K562 (cell line): ENCODE measurements at regions not wholly inside any gene's neighbourhood (a gene's known extent, or its start where the extent isn't known, plus 50 kb on each side); places are given as distances from the start of the nearest gene placed in this dataset.

Experiments
- BDP1 ChIP-seq: IDR thresholded peaks from 3 replicates; pipeline ENCODE4 v1.6.1; 2011; ENCODE audit not compliant: insufficient read length, insufficient read depth
- CCAR2 ChIP-seq: fragments of 200-400 bp; formaldehyde crosslinking; IDR thresholded peaks from 2 replicates; pipeline ENCODE4 v1.6.1; 2017; ENCODE audit warnings: mild to moderate bottlenecking, low read depth, low read length
- CREM ChIP-seq: IDR thresholded peaks from 2 replicates; pipeline ENCODE4 v1.6.1; 2014; ENCODE audit warnings: antibody characterized with exemption, low read depth
- CTCF ChIP-seq, 3 experiments: IDR thresholded peaks in 2 of 3; conservative IDR thresholded peaks in 1 of 3; 2 replicates each; pipeline ENCODE4 v1.5.1; 2011 to 2012; ENCODE audit warnings: low read length in 3 of 3, mild to moderate bottlenecking in 3 of 3, control low read depth in 2 of 3, improper control_type of control experiment in 1 of 3, inconsistent platforms in 1 of 3, low read depth in 1 of 3, mixed read lengths in 1 of 3, moderate library complexity in 1 of 3; ENCODE audit not compliant: insufficient read depth in 2 of 3
- PHF20 ChIP-seq: fragments of 450-650 bp; IDR thresholded peaks from 2 replicates; pipeline ENCODE4 v1.6.1; 2018; ENCODE audit not compliant: partially characterized antibody
- POLR2AphosphoS2 ChIP-seq: IDR thresholded peaks from 2 replicates; pipeline ENCODE4 v1.6.1; 2012; ENCODE audit warnings: low read length, improper control_type of control experiment
- SETDB1 ChIP-seq: IDR thresholded peaks from one replicate; pipeline ENCODE4 v1.6.1; 2012; ENCODE audit warnings: low read length, control low read depth, inconsistent platforms
- SIN3A ChIP-seq, 2 experiments: fragments of 150-350 bp in 1 of 2; IDR thresholded peaks; 2 replicates each; pipeline ENCODE4 v1.6.1; 2011 to 2016; ENCODE audit warnings: borderline replicate concordance in 2 of 2, low read depth in 2 of 2, low read length in 2 of 2, mild to moderate bottlenecking in 2 of 2, moderate library complexity in 2 of 2; ENCODE audit not compliant: control insufficient read depth in 1 of 2
- TAF1 ChIP-seq: IDR thresholded peaks from 2 replicates; pipeline ENCODE4 v1.6.1; 2011; ENCODE audit warnings: mild to moderate bottlenecking, low read length, moderate library complexity; ENCODE audit not compliant: insufficient read depth, control insufficient read depth, severe bottlenecking; ENCODE audit errors: extremely low read depth
- TEAD4 ChIP-seq, 2 experiments: sonication (generic) in 1 of 2; formaldehyde crosslinking in 1 of 2; IDR thresholded peaks; 2 replicates each; pipeline versions ENCODE4 v1.6.1 to v1.8.0; 2012 to 2022; ENCODE audit warnings: borderline replicate concordance in 1 of 2, inconsistent platforms in 1 of 2, low read length in 1 of 2, mild to moderate bottlenecking in 1 of 2, missing genetic modification reagents in 1 of 2
- ZBTB34 ChIP-seq: fragments of 250-450 bp; sonication (Bioruptor Pico); IDR thresholded peaks from 2 replicates; pipeline ENCODE4 v1.8.0; 2021; ENCODE audit warnings: mild to moderate bottlenecking, moderate library complexity
- ZNF3 ChIP-seq: fragments of 250-450 bp; sonication (Bioruptor Pico); IDR thresholded peaks from 2 replicates; pipeline ENCODE4 v1.5.0; 2021; ENCODE audit warnings: mild to moderate bottlenecking, moderate library complexity
- ZNF311 ChIP-seq: fragments of 250-450 bp; sonication (Bioruptor Pico); IDR thresholded peaks from 2 replicates; pipeline ENCODE4 v1.4.0; 2020; ENCODE audit warnings: mild to moderate bottlenecking, moderate library complexity

GRCh38 chr4:122009524-122009923 lies 57.7 kb upstream of the TRPC3 start:
- TF ChIP-seq TEAD4 (IDR thresholded peaks at IDR 0.05; ENCODE audit: low read length) (no peak), TEAD4 (CRISPR knock-in tag; IDR thresholded peaks at IDR 0.05; ENCODE audit: borderline replicate concordance) (no peak), ZNF3 (no peak), SETDB1 (no peak), CREM (no peak), ZNF311 (CRISPR knock-in tag) (no peak), PHF20 (no peak), CTCF (IDR thresholded peaks at IDR 0.05 in 2 of 3, conservative IDR thresholded peaks at IDR 0.05 in 1 of 3; ENCODE audit: insufficient read depth in 2 of 3, low read depth in 1 of 3, low read length in 3 of 3) (no peak), CCAR2 (no peak), ZBTB34 (no peak), POLR2AphosphoS2 (no peak), SIN3A (IDR thresholded peaks at IDR 0.05; ENCODE audit: borderline replicate concordance in 2 of 2, control insufficient read depth in 1 of 2, low read depth in 2 of 2, low read length in 2 of 2) (no peak), BDP1 (no peak), TAF1 (no peak)
